PC-9 (cell line): ENCODE measurements at regions not wholly inside any gene's neighbourhood (a gene's known extent, or its start where the extent isn't known, plus 50 kb on each side); places are given as distances from the start of the nearest gene placed in this dataset.

Experiments used
- BruUV-seq: library from RNA; stranded (reverse); fragments of 400-500 nt; replicated peaks from 2 replicates; lab custom pipeline; 2021; lab: Mats Ljungman, UMichigan
- CTCF ChIA-PET: fragments of 300-600 bp; sonication (Branson Sonifier 250); formaldehyde crosslinking; loops from one replicate; lab custom pipeline; 2022; ENCODE audit warnings: antibody characterized with exemption; lab: Charles Lee
- POLR2A ChIA-PET: fragments of 300-600 bp; sonication (Branson Sonifier 250); formaldehyde crosslinking; loops from one replicate; lab custom pipeline; 2022; ENCODE audit warnings: antibody characterized with exemption; ENCODE audit not compliant: unreplicated experiment; lab: Charles Lee
- DNase-seq, 2 experiments: peaks; one replicate each; pipeline versions ENCODE4 v3.0.0 to v3.0.0-alpha.2; 2015 to 2022; ENCODE audit warnings: mixed read lengths in 1 of 2
- H2AFZ ChIP-seq: fragments of 200-600 bp; sonication (generic); 2 replicates; pipeline ENCODE4 v1.8.1; 2017; ENCODE audit warnings: antibody characterized with exemption
- H3F3A ChIP-seq: fragments of 200-600 bp; sonication (generic); 2 replicates; pipeline ENCODE4 v1.8.1; 2017; ENCODE audit warnings: antibody characterized with exemption, mild to moderate bottlenecking, low read depth; ENCODE audit not compliant: insufficient read depth
- H3K27ac ChIP-seq: fragments of 200-600 bp; sonication (generic); 2 replicates; pipeline ENCODE4 v1.6.1; 2016; ENCODE audit warnings: mixed run types
- H3K27me3 ChIP-seq: fragments of 200-600 bp; sonication (generic); 2 replicates; pipeline ENCODE4 v1.6.1; 2016; ENCODE audit warnings: low read depth, mixed run types; ENCODE audit not compliant: insufficient read depth
- H3K36me3 ChIP-seq: fragments of 200-600 bp; sonication (generic); 2 replicates; pipeline ENCODE4 v1.6.1; 2016; ENCODE audit warnings: low read depth, mixed run types
- H3K4me1 ChIP-seq: fragments of 200-600 bp; sonication (generic); replicated peaks from 2 replicates; pipeline ENCODE4 v1.6.1; 2016; ENCODE audit warnings: mixed run types; ENCODE audit not compliant: insufficient read depth
- H3K4me2 ChIP-seq: fragments of 200-600 bp; sonication (generic); 2 replicates; pipeline ENCODE4 v1.6.1; 2017; ENCODE audit warnings: mixed run types
- H3K4me3 ChIP-seq: fragments of 200-600 bp; sonication (generic); 2 replicates; pipeline ENCODE4 v1.6.1; 2016; ENCODE audit warnings: mixed run types
- H3K79me2 ChIP-seq: fragments of 200-600 bp; sonication (generic); 2 replicates; pipeline ENCODE4 v1.6.1; 2017; ENCODE audit warnings: low read depth, mixed run types
- H3K9me2 ChIP-seq: fragments of 200-600 bp; sonication (generic); 2 replicates; pipeline ENCODE4 v1.8.1; 2017; ENCODE audit warnings: mild to moderate bottlenecking; ENCODE audit not compliant: insufficient read depth
- H3K9me3 ChIP-seq: fragments of 200-600 bp; sonication (generic); 2 replicates; pipeline ENCODE4 v1.8.1; 2016; ENCODE audit warnings: low read depth; ENCODE audit not compliant: insufficient read depth
- H4K20me1 ChIP-seq: fragments of 200-600 bp; sonication (generic); 2 replicates; pipeline ENCODE4 v1.8.1; 2017; ENCODE audit not compliant: insufficient read depth
- CTCF ChIP-seq: fragments of 200-600 bp; sonication (generic); conservative IDR thresholded peaks from 2 replicates; pipeline ENCODE4 v1.6.1; 2017; ENCODE audit warnings: mixed run types, antibody characterized with exemption, mild to moderate bottlenecking, moderate library complexity
- EZH2 ChIP-seq: fragments of 200-600 bp; sonication (generic); IDR thresholded peaks from 2 replicates; pipeline ENCODE4 v1.8.0; 2017; ENCODE audit warnings: antibody characterized with exemption, low read depth
- intact Hi-C: fragments of 100-400 bp; cut with micrococcal nuclease; formaldehyde crosslinking; loops from one replicate; pipeline ENCODE4 v1.10.0; 2022; ENCODE audit not compliant: unreplicated experiment

DNA sequence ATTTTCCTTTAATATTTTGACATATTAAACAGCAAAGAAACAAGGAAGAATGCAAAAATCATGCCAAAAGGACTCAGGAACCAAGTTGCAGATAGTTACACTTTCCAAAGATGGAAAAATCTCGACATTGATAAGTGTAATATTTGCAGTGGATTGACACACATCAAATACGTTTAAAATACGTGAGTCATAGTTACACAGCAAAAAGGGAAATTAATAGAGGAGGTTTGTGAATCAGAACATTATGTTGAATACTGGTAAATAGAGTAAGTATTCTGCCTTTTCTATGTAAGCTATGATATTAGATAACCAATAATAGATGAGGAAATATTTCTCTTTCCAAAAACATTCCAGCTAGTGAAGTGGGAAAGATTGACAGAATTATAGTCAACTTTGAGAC lies 1761.3 kb upstream of the IGFBP7 start:
- intact Hi-C loops, result no loop called here
- TF ChIP-seq EZH2, result no peak
- no peak for TF ChIP-seq CTCF
- Histone ChIP-seq H3K36me3 (no peaks in the 10 kb centered on the region), H3K9me3 (no peaks in the 10 kb centered on the region), H3K9me2 (no peaks in the 10 kb centered on the region), H2AFZ (no peak overlapping the region), H3K4me3 (no peak overlapping the region), H3K4me1 (no peaks in the 10 kb centered on the region), H3K27me3 (no peaks in the 10 kb centered on the region), H3F3A (no peaks in the 10 kb centered on the region), H3K27ac (no peak overlapping the region), H3K79me2 (no peaks in the 10 kb centered on the region), H3K4me2 (no peak overlapping the region), H4K20me1 (no peaks in the 10 kb centered on the region)
- ChIA-PET POLR2A (no interaction called here), CTCF (no interaction called here)
- no TSS peak for BruUV-seq
- no peak for DNase-seq

DNA sequence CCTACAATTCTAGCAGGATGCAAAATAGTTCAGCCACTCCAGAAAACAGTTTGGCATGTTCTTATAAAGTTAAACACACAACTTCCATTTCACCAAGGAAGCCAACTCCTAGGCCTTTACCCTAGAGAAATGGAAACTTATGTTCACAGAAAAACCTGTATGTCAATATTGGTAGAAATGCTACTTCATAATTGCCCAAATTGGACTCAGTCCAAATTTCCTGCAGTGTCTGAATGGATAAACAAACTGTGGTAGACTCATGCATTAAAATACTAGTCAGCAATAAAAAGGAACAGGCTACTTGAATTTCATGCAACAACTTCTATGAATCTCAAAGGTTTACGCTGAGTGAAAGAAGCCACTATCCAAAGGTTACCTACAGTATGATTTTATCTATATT lies 1738.8 kb upstream of the IGFBP7 start:
- H3K27me3 ChIP-seq, result no peaks in the 10 kb centered on the region
- H3K27ac ChIP-seq, result no peak overlapping the region
- H3K4me1 ChIP-seq, result no peaks in the 10 kb centered on the region
- no peaks in the 10 kb centered on the region for H3F3A ChIP-seq
- no peaks in the 10 kb centered on the region for H3K9me3 ChIP-seq
- H3K4me2 ChIP-seq, result no peak overlapping the region
- no peak for DNase-seq
- intact Hi-C loops, result no loop called here
- H2AFZ ChIP-seq, result no peak overlapping the region
- no peak overlapping the region for H3K4me3 ChIP-seq
- no peak for TF ChIP-seq CTCF
- TF ChIP-seq EZH2, result no peak
- CTCF ChIA-PET, result no interaction called here
- no peaks in the 10 kb centered on the region for H3K9me2 ChIP-seq
- no peaks in the 10 kb centered on the region for H4K20me1 ChIP-seq
- no peaks in the 10 kb centered on the region for H3K36me3 ChIP-seq
- POLR2A ChIA-PET, result no interaction called here
- no peaks in the 10 kb centered on the region for H3K79me2 ChIP-seq
- BruUV-seq, result no TSS peak

DNA sequence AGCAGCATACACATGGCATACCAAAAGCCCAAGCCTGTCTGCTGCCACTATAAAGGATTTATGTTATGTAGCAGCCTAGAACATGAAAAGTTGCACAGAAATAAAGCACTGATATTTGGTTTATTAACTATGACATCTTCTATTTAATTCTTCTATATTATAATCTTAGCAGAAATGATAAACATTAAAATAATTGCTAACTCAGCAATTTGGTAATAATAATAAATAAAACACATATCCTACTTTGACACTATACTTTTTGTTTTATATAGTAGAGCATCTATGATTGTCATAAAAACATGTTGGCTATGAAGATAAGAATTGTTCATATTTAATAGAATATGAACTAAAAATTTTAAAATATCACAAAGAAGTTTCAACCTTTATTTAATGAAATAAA lies 1733.3 kb upstream of the IGFBP7 start:
- no TSS peak for BruUV-seq
- Histone ChIP-seq H3K79me2 (no peaks in the 10 kb centered on the region), H3K27me3 (no peaks in the 10 kb centered on the region), H2AFZ (no peak overlapping the region), H3K36me3 (no peaks in the 10 kb centered on the region), H3K4me2 (no peak overlapping the region), H3K9me2 (no peaks in the 10 kb centered on the region), H3F3A (no peaks in the 10 kb centered on the region), H3K27ac (no peak overlapping the region), H3K4me3 (no peak overlapping the region), H3K4me1 (no peaks in the 10 kb centered on the region), H3K9me3 (no peaks in the 10 kb centered on the region), H4K20me1 (no peaks in the 10 kb centered on the region)
- no peak for DNase-seq
- POLR2A ChIA-PET, result no interaction called here
- intact Hi-C loops, result no loop called here
- CTCF ChIA-PET, result no interaction called here
- no peak for TF ChIP-seq CTCF
- TF ChIP-seq EZH2, result no peak
